HCT116 (cell line): ENCODE measurements at regions not wholly inside any gene's neighbourhood (a gene's known extent, or its start where the extent isn't known, plus 50 kb on each side); places are given as distances from the start of the nearest gene placed in this dataset.

Source experiments
- ATAC-seq: fragments of 200-7000 bp; cut with Tn5 transposase; 2 replicates; pipeline ENCODE4 v1.9.1; 2020; ENCODE audit warnings: mild to moderate bottlenecking, moderate library complexity
- BruUV-seq: library from RNA; stranded (reverse); fragments of 400-500 nt; replicated peaks from 2 replicates; lab custom pipeline; 2021; lab: Mats Ljungman, UMichigan
- CTCF ChIA-PET: fragments of 300-600 bp; sonication (Branson Sonifier 250); formaldehyde crosslinking; loops from one replicate; lab custom pipeline; 2021; ENCODE audit warnings: antibody characterized with exemption; lab: Charles Lee
- POLR2A ChIA-PET: fragments of 300-600, 350-600 bp; sonication (Branson Sonifier 250); formaldehyde crosslinking; loops from one replicate; lab custom pipeline; 2021; ENCODE audit warnings: antibody characterized with exemption; lab: Charles Lee
- RAD21 ChIA-PET, 2 experiments: fragments of 300-600 bp; sonication (Branson Sonifier 250); formaldehyde crosslinking; loops; one replicate each; lab custom pipeline; 2023; ENCODE audit warnings: low total read pairs in 2 of 2; ENCODE audit not compliant: uncharacterized antibody in 2 of 2, unreplicated experiment in 2 of 2, low non-redundant PET in 1 of 2; lab: Charles Lee
- DNase-seq: peaks from one replicate; pipeline ENCODE4 v3.0.0-alpha.2; 2010; ENCODE audit warnings: low read depth, low spot score
- H2AFZ ChIP-seq: fragments of 200-600 bp; shearing (Covaris generic), sonication (generic); 2 replicates; pipeline ENCODE4 v1.6.1; 2017; ENCODE audit warnings: low read depth, mixed run types, mixed read lengths, antibody characterized with exemption, low read length; ENCODE audit not compliant: poor library complexity, severe bottlenecking
- H3K27ac ChIP-seq: 2 replicates; pipeline ENCODE4 v1.5.1; 2012; ENCODE audit warnings: low read depth, low read length
- H3K27me3 ChIP-seq: fragments of 200-600 bp; sonication (generic); 2 replicates; pipeline ENCODE4 v1.6.1; 2016; ENCODE audit warnings: mixed run types, low read length, mixed read lengths; ENCODE audit not compliant: insufficient read depth
- H3K36me3 ChIP-seq, 2 experiments: fragments of 200-500 bp in 1 of 2; fragments of 200-600 bp in 1 of 2; sonication (Bioruptor generic) in 1 of 2; sonication (generic) in 1 of 2; 2 replicates each; pipeline versions ENCODE4 v1.5.1 to v1.6.1; 2014 to 2016; ENCODE audit warnings: low read length in 2 of 2, inconsistent platforms in 1 of 2, mixed read lengths in 1 of 2, mixed run types in 1 of 2; ENCODE audit not compliant: insufficient read depth in 2 of 2, control insufficient read depth in 1 of 2
- H3K4me1 ChIP-seq, 2 experiments: fragments of 200-600 bp in 1 of 2; sonication (generic) in 1 of 2; 2 replicates each; pipeline versions ENCODE4 v1.5.1 to v1.6.1; 2012 to 2017; ENCODE audit warnings: low read length in 2 of 2, inconsistent platforms in 1 of 2, mild to moderate bottlenecking in 1 of 2, mixed read lengths in 1 of 2, mixed run types in 1 of 2, moderate library complexity in 1 of 2; ENCODE audit not compliant: insufficient read depth in 2 of 2, control insufficient read depth in 1 of 2
- H3K4me2 ChIP-seq: fragments of 200-600 bp; sonication (generic); 2 replicates; pipeline ENCODE4 v1.6.1; 2017; ENCODE audit warnings: mixed run types, low read length, mixed read lengths
- H3K4me3 ChIP-seq, 2 experiments: fragments of 200-600 bp in 1 of 2; sonication (generic) in 1 of 2; replicated peaks in 1 of 2; 2 replicates each; pipeline ENCODE4 v1.5.1; 2011 to 2016; ENCODE audit warnings: low read length in 2 of 2, control low read depth in 1 of 2, low read depth in 1 of 2, mild to moderate bottlenecking in 1 of 2, mixed read lengths in 1 of 2, mixed run types in 1 of 2
- H3K79me2 ChIP-seq: fragments of 200-600 bp; sonication (generic); 2 replicates; pipeline ENCODE4 v1.6.1; 2017; ENCODE audit warnings: mild to moderate bottlenecking, mixed run types, low read length, moderate library complexity, mixed read lengths; ENCODE audit not compliant: insufficient read depth
- H3K9ac ChIP-seq: fragments of 200-600 bp; sonication (generic); 2 replicates; pipeline ENCODE4 v1.6.1; 2016; ENCODE audit warnings: low read length, mixed read lengths
- H3K9me2 ChIP-seq: fragments of 200-600 bp; sonication (generic), shearing (Covaris generic); 2 replicates; pipeline ENCODE4 v1.6.1; 2017; ENCODE audit warnings: mixed run types, mild to moderate bottlenecking, moderate library complexity; ENCODE audit not compliant: insufficient read depth
- H3K9me3 ChIP-seq, 2 experiments: fragments of 200-500 bp in 1 of 2; fragments of 200-600 bp in 1 of 2; sonication (Bioruptor generic) in 1 of 2; sonication (generic) in 1 of 2; 2 replicates each; pipeline ENCODE4 v1.6.1; 2014 to 2017; ENCODE audit warnings: low read length in 2 of 2, mixed read lengths in 2 of 2, inconsistent platforms in 1 of 2, low read depth in 1 of 2, mild to moderate bottlenecking in 1 of 2, mixed run types in 1 of 2, moderate library complexity in 1 of 2; ENCODE audit not compliant: control insufficient read depth in 1 of 2, insufficient read depth in 1 of 2
- H4K20me1 ChIP-seq: fragments of 200-600 bp; sonication (generic), shearing (Covaris generic); 2 replicates; pipeline ENCODE4 v1.6.1; 2017; ENCODE audit warnings: mixed run types, mild to moderate bottlenecking, moderate library complexity; ENCODE audit not compliant: insufficient read depth
- CTCF ChIP-seq, 3 experiments: fragments of 200-600 bp in 1 of 3; sonication (generic) in 1 of 3; IDR thresholded peaks in 2 of 3; conservative IDR thresholded peaks in 1 of 3; 2 replicates each; pipeline ENCODE4 v1.5.1; 2012 to 2017; ENCODE audit warnings: low read depth in 2 of 3, low read length in 2 of 3, antibody characterized with exemption in 1 of 3, borderline replicate concordance in 1 of 3, control low read depth in 1 of 3, mild to moderate bottlenecking in 1 of 3, mixed read lengths in 1 of 3, mixed run types in 1 of 3, moderate library complexity in 1 of 3; ENCODE audit not compliant: insufficient read depth in 1 of 3
- EGR1 ChIP-seq: IDR thresholded peaks from 2 replicates; pipeline ENCODE4 v1.6.1; 2012; ENCODE audit warnings: low read depth
- ELF1 ChIP-seq: IDR thresholded peaks from 2 replicates; pipeline ENCODE4 v1.6.1; 2012; ENCODE audit warnings: low read depth, borderline replicate concordance
- EZH2 ChIP-seq: fragments of 200-600 bp; sonication (generic); IDR thresholded peaks from 2 replicates; pipeline ENCODE4 v1.6.1; 2017; ENCODE audit warnings: antibody characterized with exemption, mixed run types
- EZH2phosphoT487 ChIP-seq: fragments of 200-600 bp; IDR thresholded peaks from 2 replicates; pipeline ENCODE4 v1.6.1; 2018; ENCODE audit warnings: antibody characterized with exemption, borderline replicate concordance
- FOSL1 ChIP-seq: IDR thresholded peaks from 2 replicates; pipeline ENCODE4 v1.6.1; 2012; ENCODE audit warnings: low read depth
- JUND ChIP-seq: IDR thresholded peaks from 2 replicates; pipeline ENCODE4 v1.6.1; 2012
- MAX ChIP-seq: IDR thresholded peaks from 2 replicates; pipeline ENCODE4 v1.6.1; 2012
- POLR2A ChIP-seq: IDR thresholded peaks from 2 replicates; pipeline ENCODE4 v1.7.0; 2011; ENCODE audit warnings: borderline replicate concordance; ENCODE audit not compliant: insufficient read depth, insufficient read length; ENCODE audit errors: extremely low read depth
- POLR2AphosphoS5 ChIP-seq: IDR thresholded peaks from 2 replicates; pipeline ENCODE4 v1.6.1; 2011; ENCODE audit warnings: mild to moderate bottlenecking, low read depth, low read length, moderate library complexity
- RAD21 ChIP-seq: IDR thresholded peaks from 2 replicates; pipeline ENCODE4 v1.6.1; 2012; ENCODE audit warnings: low read depth, mild to moderate bottlenecking
- REST ChIP-seq: IDR thresholded peaks from 2 replicates; pipeline ENCODE4 v1.6.1; 2012; ENCODE audit warnings: low read depth
- SIN3A ChIP-seq: IDR thresholded peaks from 2 replicates; pipeline ENCODE4 v1.6.1; 2012; ENCODE audit warnings: low read depth
- SP1 ChIP-seq: IDR thresholded peaks from 2 replicates; pipeline ENCODE4 v1.6.1; 2012; ENCODE audit warnings: low read depth
- SRF ChIP-seq: IDR thresholded peaks from 2 replicates; pipeline ENCODE4 v1.6.1; 2012; ENCODE audit warnings: low read depth
- YY1 ChIP-seq: IDR thresholded peaks from 2 replicates; pipeline ENCODE4 v1.6.1; 2011; ENCODE audit warnings: low read length, low read depth, moderate library complexity, mild to moderate bottlenecking; ENCODE audit not compliant: insufficient replicate concordance; ENCODE audit errors: extremely low read depth
- ZBTB33 ChIP-seq: IDR thresholded peaks from 2 replicates; pipeline ENCODE4 v1.6.1; 2011; ENCODE audit warnings: mild to moderate bottlenecking, low read length, moderate library complexity; ENCODE audit not compliant: insufficient replicate concordance; ENCODE audit errors: extremely low read depth
- ZFX ChIP-seq: fragments of 450-650 bp; IDR thresholded peaks from 2 replicates; pipeline ENCODE4 v1.6.1; 2017
- ZNF274 ChIP-seq: fragments of 200-500 bp; sonication (Bioruptor generic); IDR thresholded peaks from 2 replicates; pipeline ENCODE4 v1.6.1; 2014; ENCODE audit warnings: mild to moderate bottlenecking, low read depth, low read length, inconsistent platforms
- intact Hi-C: fragments of 100-400 bp; cut with micrococcal nuclease; formaldehyde crosslinking; loops from 2 replicates; pipeline ENCODE4 v1.10.0; 2022

- DNase-seq, result no peak
- TF ChIP-seq REST, result no peak
- no peak for TF ChIP-seq ZNF274
- TF ChIP-seq MAX, result no peak
- no peak for TF ChIP-seq SP1
- TF ChIP-seq RAD21, result no peak
- TF ChIP-seq CTCF (IDR thresholded peaks at IDR 0.05 in 2 of 3, conservative IDR thresholded peaks at IDR 0.05 in 1 of 3; ENCODE audit: borderline replicate concordance in 1 of 3, insufficient read depth in 1 of 3, low read depth in 2 of 3, low read length in 2 of 3), result no peak
- TF ChIP-seq YY1, result no peak
- TF ChIP-seq EGR1, result no peak
- no peak for TF ChIP-seq ELF1
- no peak for TF ChIP-seq EZH2phosphoT487
- TF ChIP-seq POLR2AphosphoS5, result no peak
- no peak for TF ChIP-seq SRF
- TF ChIP-seq JUND, result no peak
- no peak for TF ChIP-seq ZFX
- TF ChIP-seq ZBTB33, result no peak
- no peak for TF ChIP-seq FOSL1
- no peak for TF ChIP-seq EZH2
- no peak for TF ChIP-seq POLR2A
- no peak for TF ChIP-seq SIN3A
- no peaks in the 10 kb centered on the region for H4K20me1 ChIP-seq
- no peaks in the 10 kb centered on the region for H3K9me3 ChIP-seq
- H2AFZ ChIP-seq, result no peak overlapping the region
- H3K79me2 ChIP-seq, result no peaks in the 10 kb centered on the region
- H3K9me2 ChIP-seq, result no peaks in the 10 kb centered on the region
- intact Hi-C loops, result no loop called here
- RAD21 ChIA-PET, result no interaction called here
- CTCF ChIA-PET, result no interaction called here
- H3K36me3 ChIP-seq, result no peaks in the 10 kb centered on the region
- H3K27ac ChIP-seq, result no peak overlapping the region
- peaks cover 18% of the 10 kb centered on the region for H3K27me3 ChIP-seq
- H3K4me2 ChIP-seq, result no peak overlapping the region
- no TSS peak for BruUV-seq
- H3K4me1 ChIP-seq, result no peaks in the 10 kb centered on the region
- POLR2A ChIA-PET, result no interaction called here
- no peak overlapping the region for H3K9ac ChIP-seq
- no peak overlapping the region for H3K4me3 ChIP-seq
- ATAC-seq, result no peak
These were observed 371.2 kb downstream of the NPIPA8 start for GRCh38 chr16:17965133-17965900.
